ENCODE measurements at regions not wholly inside any gene's neighbourhood (a gene's known extent, or its start where the extent isn't known, plus 50 kb on each side); places are given as distances from the start of the nearest gene placed in this dataset.

DNA sequence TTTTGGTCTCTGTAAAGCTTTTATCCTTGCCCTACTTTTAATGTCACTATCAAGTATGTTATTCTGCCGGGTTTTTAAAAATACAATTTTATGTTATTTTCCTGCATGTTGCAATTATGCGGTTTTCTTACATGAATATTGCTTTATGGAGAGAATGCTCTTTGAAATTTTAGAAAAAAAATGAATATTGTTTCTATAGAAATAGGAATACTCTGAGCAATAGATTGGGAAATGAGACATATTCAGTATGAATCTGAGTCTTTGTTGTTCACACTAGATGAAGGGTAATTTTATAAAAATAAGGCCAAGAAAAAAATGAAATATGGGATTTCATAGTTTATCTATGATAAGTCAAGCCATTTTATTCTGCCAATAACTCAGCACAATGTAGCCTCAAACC lies 142.2 kb upstream of the DTNA start:
- no peaks in the 10 kb centered on the region for H3K4me1 ChIP-seq
- no peaks in the 10 kb centered on the region for H3K36me3 ChIP-seq
- H3K27ac ChIP-seq = no peak overlapping the region
- no peak for DNase-seq (ENCODE audit: extremely low spot score in 2 of 2)
- intact Hi-C loops (cut with DNase I) = no loop called here
- TF ChIP-seq POLR2AphosphoS5 (IDR thresholded peaks at IDR 0.05; ENCODE audit: insufficient read depth in 1 of 2, low read depth in 1 of 2) (no peak), POLR2A (IDR thresholded peaks at IDR 0.05) (no peak)
- TF ChIP-seq, protein P1, sequence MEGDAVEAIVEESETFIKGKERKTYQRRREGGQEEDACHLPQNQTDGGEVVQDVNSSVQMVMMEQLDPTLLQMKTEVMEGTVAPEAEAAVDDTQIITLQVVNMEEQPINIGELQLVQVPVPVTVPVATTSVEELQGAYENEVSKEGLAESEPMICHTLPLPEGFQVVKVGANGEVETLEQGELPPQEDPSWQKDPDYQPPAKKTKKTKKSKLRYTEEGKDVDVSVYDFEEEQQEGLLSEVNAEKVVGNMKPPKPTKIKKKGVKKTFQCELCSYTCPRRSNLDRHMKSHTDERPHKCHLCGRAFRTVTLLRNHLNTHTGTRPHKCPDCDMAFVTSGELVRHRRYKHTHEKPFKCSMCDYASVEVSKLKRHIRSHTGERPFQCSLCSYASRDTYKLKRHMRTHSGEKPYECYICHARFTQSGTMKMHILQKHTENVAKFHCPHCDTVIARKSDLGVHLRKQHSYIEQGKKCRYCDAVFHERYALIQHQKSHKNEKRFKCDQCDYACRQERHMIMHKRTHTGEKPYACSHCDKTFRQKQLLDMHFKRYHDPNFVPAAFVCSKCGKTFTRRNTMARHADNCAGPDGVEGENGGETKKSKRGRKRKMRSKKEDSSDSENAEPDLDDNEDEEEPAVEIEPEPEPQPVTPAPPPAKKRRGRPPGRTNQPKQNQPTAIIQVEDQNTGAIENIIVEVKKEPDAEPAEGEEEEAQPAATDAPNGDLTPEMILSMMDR (IDR thresholded peaks at IDR 0.05) = no peak
- H3K4me3 ChIP-seq = no peak overlapping the region
- H3K27me3 ChIP-seq = no peaks in the 10 kb centered on the region
- H3K9me3 ChIP-seq = no peaks in the 10 kb centered on the region

DNA sequence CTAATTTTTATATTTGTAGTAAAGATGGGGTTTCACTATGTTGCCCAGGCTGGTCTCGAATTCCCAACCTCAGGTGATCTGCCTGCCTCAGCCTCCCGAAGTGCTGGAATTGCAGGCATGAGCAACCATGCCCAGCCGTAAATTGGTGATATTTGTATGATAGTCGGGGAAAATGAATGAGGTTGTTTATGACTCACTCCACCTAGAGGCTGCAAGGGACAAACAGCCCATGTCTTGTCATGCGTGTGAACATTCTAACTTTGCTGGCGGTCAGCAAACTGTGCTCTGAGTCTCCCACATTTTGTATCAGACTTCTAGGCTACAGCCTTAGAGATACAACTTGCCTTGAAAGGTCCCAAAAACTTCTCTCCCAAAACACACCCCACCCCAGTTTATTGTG lies 133.5 kb upstream of the DTNA start:
- Histone ChIP-seq H3K27ac (no peak overlapping the region), H3K9me3 (no peaks in the 10 kb centered on the region), H3K36me3 (no peaks in the 10 kb centered on the region), H3K27me3 (no peaks in the 10 kb centered on the region), H3K4me3 (no peak overlapping the region), H3K4me1 (no peaks in the 10 kb centered on the region)
- TF ChIP-seq POLR2AphosphoS5 (IDR thresholded peaks at IDR 0.05; ENCODE audit: insufficient read depth in 1 of 2, low read depth in 1 of 2) (no peak), POLR2A (IDR thresholded peaks at IDR 0.05) (no peak)
- TF ChIP-seq, protein P1 (IDR thresholded peaks at IDR 0.05) = no peak
- intact Hi-C loops (cut with DNase I) = no loop called here
- DNase-seq (ENCODE audit: extremely low spot score in 2 of 2) = no peak

DNA sequence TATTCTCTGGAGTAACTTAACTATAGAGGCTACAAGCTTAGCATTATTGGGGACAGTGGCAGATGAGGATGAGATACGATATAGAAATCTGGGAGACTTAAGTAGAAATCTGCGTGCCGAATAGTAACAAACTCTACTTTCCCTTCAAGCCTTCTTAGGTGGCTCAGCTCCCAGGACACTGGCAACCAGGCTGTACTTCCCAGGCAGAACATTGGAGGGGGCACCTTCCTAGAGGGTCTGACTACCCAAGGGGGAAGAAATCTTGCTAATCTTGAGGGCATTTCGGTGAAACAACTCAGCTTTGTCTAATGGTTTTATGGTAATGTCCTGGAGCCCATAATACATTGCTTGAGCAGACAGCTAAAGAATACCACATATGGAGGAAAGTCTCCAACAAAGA lies 126.2 kb upstream of the DTNA start:
- intact Hi-C loops (cut with DNase I) = loop anchor here (5.0 kb wide), 1 partner anchor 1348 kb away; no protein-coding TSS in a partner anchor
- no peak overlapping the region for H3K27ac ChIP-seq
- H3K4me1 ChIP-seq = no peaks in the 10 kb centered on the region
- TF ChIP-seq POLR2AphosphoS5 (IDR thresholded peaks at IDR 0.05; ENCODE audit: insufficient read depth in 1 of 2, low read depth in 1 of 2) = no peak
- no peak for TF ChIP-seq POLR2A (IDR thresholded peaks at IDR 0.05)
- TF ChIP-seq, protein P1 (IDR thresholded peaks at IDR 0.05) = no peak
- H3K4me3 ChIP-seq = no peak overlapping the region
- no peak for DNase-seq (ENCODE audit: extremely low spot score in 2 of 2)
- H3K27me3 ChIP-seq = no peaks in the 10 kb centered on the region
- no peaks in the 10 kb centered on the region for H3K36me3 ChIP-seq
- H3K9me3 ChIP-seq = no peaks in the 10 kb centered on the region

DNA sequence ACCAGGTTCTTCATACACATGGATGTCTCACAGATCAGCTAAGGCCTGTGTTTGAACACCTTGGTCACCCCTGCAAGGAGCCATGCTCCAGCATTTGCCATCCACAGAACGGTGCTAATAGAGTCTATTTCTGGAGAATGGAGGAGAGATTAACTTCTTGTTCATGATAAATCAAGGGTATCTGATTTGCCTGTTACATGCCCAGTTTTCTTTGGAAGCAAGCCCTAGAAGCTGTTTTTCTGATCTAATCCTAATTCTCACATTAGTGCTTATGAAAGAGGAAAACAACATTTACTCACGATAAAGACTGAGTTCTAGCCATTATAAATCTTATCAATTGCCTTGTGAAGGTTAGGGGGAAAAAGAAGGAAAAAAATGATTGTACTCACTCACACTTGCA lies 119.6 kb upstream of the DTNA start:
- intact Hi-C loops (cut with DNase I) = no loop called here
- no peak for TF ChIP-seq POLR2AphosphoS5 (IDR thresholded peaks at IDR 0.05; ENCODE audit: insufficient read depth in 1 of 2, low read depth in 1 of 2)
- no peak for TF ChIP-seq POLR2A (IDR thresholded peaks at IDR 0.05)
- TF ChIP-seq, protein P1 (IDR thresholded peaks at IDR 0.05) = no peak
- Histone ChIP-seq H3K9me3 (no peaks in the 10 kb centered on the region), H3K36me3 (no peaks in the 10 kb centered on the region), H3K4me3 (no peak overlapping the region), H3K4me1 (no peaks in the 10 kb centered on the region), H3K27ac (no peak overlapping the region), H3K27me3 (no peaks in the 10 kb centered on the region)
- no peak for DNase-seq (ENCODE audit: extremely low spot score in 2 of 2)

DNA sequence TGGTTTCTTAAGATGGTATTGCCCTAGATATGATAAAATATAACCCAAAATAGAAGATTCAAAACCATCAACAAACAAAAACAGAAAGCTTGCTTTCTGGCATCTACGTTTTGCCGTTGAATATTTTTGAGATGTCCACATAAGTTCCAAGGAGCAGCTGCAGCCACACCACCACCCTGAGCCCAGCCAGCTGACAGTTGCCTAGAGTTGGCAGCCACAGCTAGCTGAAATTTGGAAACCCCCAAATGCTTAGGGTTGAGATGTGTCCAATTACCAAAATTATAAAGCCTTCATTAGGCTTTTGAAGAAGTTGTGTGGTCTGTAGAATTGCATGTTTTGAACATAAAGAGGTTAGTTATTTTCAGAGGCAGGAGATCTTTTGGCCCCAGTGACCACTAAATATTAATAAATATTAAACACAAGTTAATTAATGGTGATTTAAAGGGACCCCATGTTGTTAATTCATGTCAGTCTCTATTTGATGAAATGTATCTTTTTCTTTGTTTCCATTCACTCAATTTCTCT lies 118.1 kb upstream of the DTNA start:
- H3K9me3 ChIP-seq = no peaks in the 10 kb centered on the region
- no peaks in the 10 kb centered on the region for H3K4me1 ChIP-seq
- no peak overlapping the region for H3K27ac ChIP-seq
- TF ChIP-seq, protein P1 (IDR thresholded peaks at IDR 0.05) = no peak
- no peak for TF ChIP-seq POLR2AphosphoS5 (IDR thresholded peaks at IDR 0.05; ENCODE audit: insufficient read depth in 1 of 2, low read depth in 1 of 2)
- no peak for TF ChIP-seq POLR2A (IDR thresholded peaks at IDR 0.05)
- DNase-seq (ENCODE audit: extremely low spot score in 2 of 2) = no peak
- H3K27me3 ChIP-seq = no peaks in the 10 kb centered on the region
- no peaks in the 10 kb centered on the region for H3K36me3 ChIP-seq
- H3K4me3 ChIP-seq = no peak overlapping the region
- intact Hi-C loops (cut with DNase I) = no loop called here
